H9 (cell line): ENCODE measurements at regions not wholly inside any gene's neighbourhood (a gene's known extent, or its start where the extent isn't known, plus 50 kb on each side); places are given as distances from the start of the nearest gene placed in this dataset.
A peak's percentile ranks its signal among the peaks of the same experiment; 100 is the strongest.

Experiments
- DNase-seq: peaks from one replicate; pipeline ENCODE4 v3.0.0-alpha.2; 2017
- H2AFZ ChIP-seq: one replicate; pipeline ENCODE4 v1.6.1; 2013; ENCODE audit warnings: mild to moderate bottlenecking, low read length, control low read depth, moderate library complexity
- H2AK5ac ChIP-seq: 2 replicates; pipeline ENCODE4 v1.6.1; 2013; ENCODE audit warnings: low read length, control low read depth, mixed read lengths; ENCODE audit not compliant: insufficient read length
- H2BK120ac ChIP-seq: one replicate; pipeline ENCODE4 v1.6.1; 2013; ENCODE audit warnings: low read depth, mild to moderate bottlenecking, low read length, control low read depth, inconsistent platforms; ENCODE audit not compliant: poor library complexity, severe bottlenecking
- H2BK12ac ChIP-seq: 2 replicates; pipeline ENCODE4 v1.6.1; 2013; ENCODE audit warnings: low read length, control low read depth, mixed read lengths, low read depth; ENCODE audit not compliant: insufficient read length
- H2BK15ac ChIP-seq: 2 replicates; pipeline ENCODE4 v1.6.1; 2013; ENCODE audit warnings: low read depth, low read length, control low read depth
- H2BK20ac ChIP-seq: one replicate; pipeline ENCODE4 v1.6.1; 2013; ENCODE audit warnings: low read depth, mild to moderate bottlenecking, low read length, control low read depth, inconsistent platforms; ENCODE audit not compliant: poor library complexity, severe bottlenecking
- H2BK5ac ChIP-seq: 2 replicates; pipeline ENCODE4 v1.6.1; 2013; ENCODE audit warnings: low read length, control low read depth, mixed read lengths; ENCODE audit not compliant: insufficient read length
- H3K14ac ChIP-seq: 2 replicates; pipeline ENCODE4 v1.6.1; 2013; ENCODE audit warnings: low read length, control low read depth; ENCODE audit not compliant: insufficient read depth
- H3K18ac ChIP-seq: 2 replicates; pipeline ENCODE4 v1.6.1; 2013; ENCODE audit warnings: low read depth, mild to moderate bottlenecking, mixed read lengths, low read length, control low read depth; ENCODE audit not compliant: insufficient read length
- H3K23ac ChIP-seq: 2 replicates; pipeline ENCODE4 v1.6.1; 2013; ENCODE audit warnings: low read length, control low read depth, mixed read lengths, low read depth; ENCODE audit not compliant: insufficient read length
- H3K23me2 ChIP-seq: 2 replicates; pipeline ENCODE4 v1.6.1; 2013; ENCODE audit warnings: low read depth, mild to moderate bottlenecking, mixed read lengths, low read length, control low read depth; ENCODE audit not compliant: insufficient read length, poor library complexity, severe bottlenecking
- H3K27ac ChIP-seq: 2 replicates; pipeline ENCODE4 v1.5.1; 2013; ENCODE audit warnings: low read length, control low read depth, mixed read lengths, low read depth; ENCODE audit not compliant: insufficient read length
- H3K27me3 ChIP-seq: 2 replicates; pipeline ENCODE4 v1.6.1; 2013; ENCODE audit warnings: low read length, control low read depth, inconsistent platforms; ENCODE audit not compliant: insufficient read depth
- H3K4ac ChIP-seq: 2 replicates; pipeline ENCODE4 v1.6.1; 2013; ENCODE audit warnings: low read depth, mild to moderate bottlenecking, control low read depth, inconsistent platforms, low read length, moderate library complexity
- H3K4me1 ChIP-seq: 2 replicates; pipeline ENCODE4 v1.6.1; 2013; ENCODE audit warnings: low read length, control low read depth, inconsistent platforms; ENCODE audit not compliant: insufficient read depth
- H3K4me2 ChIP-seq: 2 replicates; pipeline ENCODE4 v1.6.1; 2013; ENCODE audit warnings: low read length, control low read depth, mixed read lengths; ENCODE audit not compliant: insufficient read length, insufficient read depth
- H3K56ac ChIP-seq: 2 replicates; pipeline ENCODE4 v1.6.1; 2013; ENCODE audit warnings: low read depth, mild to moderate bottlenecking, mixed read lengths, low read length, control low read depth; ENCODE audit not compliant: insufficient read length
- H3K79me1 ChIP-seq: 2 replicates; pipeline ENCODE4 v1.6.1; 2013; ENCODE audit warnings: low read depth, mild to moderate bottlenecking, moderate library complexity, low read length, control low read depth, inconsistent platforms; ENCODE audit not compliant: insufficient read depth, poor library complexity, severe bottlenecking
- H3K79me2 ChIP-seq: 2 replicates; pipeline ENCODE4 v1.6.1; 2013; ENCODE audit warnings: low read length, control low read depth, inconsistent platforms; ENCODE audit not compliant: insufficient read depth
- H3K9ac ChIP-seq: 2 replicates; pipeline ENCODE4 v1.6.1; 2013; ENCODE audit warnings: low read length, control low read depth, mixed read lengths; ENCODE audit not compliant: insufficient read length; ENCODE audit errors: extremely low read depth
- H3K9me3 ChIP-seq: one replicate; pipeline ENCODE4 v1.6.1; 2013; ENCODE audit warnings: low read depth, low read length, inconsistent platforms; ENCODE audit not compliant: control insufficient read depth
- H3T11ph ChIP-seq: one replicate; pipeline ENCODE4 v1.6.1; 2013; ENCODE audit warnings: mild to moderate bottlenecking, low read length, control low read depth, inconsistent platforms
- H4K20me1 ChIP-seq: one replicate; pipeline ENCODE4 v1.6.1; 2013; ENCODE audit not compliant: control insufficient read depth, insufficient read length, insufficient read depth
- H4K5ac ChIP-seq: 2 replicates; pipeline ENCODE4 v1.6.1; 2013; ENCODE audit warnings: low read depth, mild to moderate bottlenecking, mixed read lengths, low read length, control low read depth; ENCODE audit not compliant: insufficient read length
- H4K8ac ChIP-seq: replicated peaks from 2 replicates; pipeline ENCODE4 v1.6.1; 2013; ENCODE audit warnings: low read length, control low read depth, mixed read lengths, low read depth; ENCODE audit not compliant: insufficient read length
- H4K91ac ChIP-seq: 2 replicates; pipeline ENCODE4 v1.6.1; 2013; ENCODE audit warnings: low read depth, mild to moderate bottlenecking, moderate library complexity, mixed read lengths, low read length, control low read depth; ENCODE audit not compliant: insufficient read length
- H3K27ac Mint-ChIP-seq, 3 experiments: 2 replicates in 2 of 3; 3 replicates in 1 of 3; pipeline ENCODE4 v1.8.0; 2020 to 2021; ENCODE audit warnings: mixed read lengths in 3 of 3, mild to moderate bottlenecking in 1 of 3, moderate library complexity in 1 of 3
- H3K27me3 Mint-ChIP-seq: 2 replicates; pipeline ENCODE4 v1.8.0; 2021; ENCODE audit warnings: low read depth, mild to moderate bottlenecking, moderate library complexity, mixed read lengths
- H3K36me3 Mint-ChIP-seq, 3 experiments: 2 replicates in 2 of 3; 3 replicates in 1 of 3; pipeline ENCODE4 v1.8.0; 2020 to 2021; ENCODE audit warnings: low read depth in 3 of 3, mixed read lengths in 3 of 3; ENCODE audit not compliant: insufficient read depth in 1 of 3
- H3K4me1 Mint-ChIP-seq, 2 experiments: 2 replicates each; pipeline ENCODE4 v1.8.0; 2020; ENCODE audit warnings: mixed read lengths in 2 of 2
- H3K4me3 Mint-ChIP-seq, 2 experiments: 2 replicates in 1 of 2; 3 replicates in 1 of 2; pipeline ENCODE4 v1.8.0; 2020 to 2021; ENCODE audit warnings: mild to moderate bottlenecking in 2 of 2, mixed read lengths in 2 of 2, moderate library complexity in 1 of 2
- H3K9me3 Mint-ChIP-seq, 2 experiments: 2 replicates in 1 of 2; 3 replicates in 1 of 2; pipeline ENCODE4 v1.8.0; 2020; ENCODE audit warnings: mild to moderate bottlenecking in 2 of 2, mixed read lengths in 2 of 2, moderate library complexity in 1 of 2
- WGBS: extraction: QIAGEN DNeasy Blood & Tissue Kit; methylation state at CpG from one replicate; pipeline ENCODE4 v1.1.7; 2013; ENCODE audit warnings: missing lambda C conversion rate, low lambda C conversion rate, mixed read lengths; ENCODE audit not compliant: insufficient read length; ENCODE audit errors: extremely low coverage; 5-methylcytosine and 5-hydroxymethylcytosine counted together
- TF ChIP-seq, protein P1 (sequence below): fragments of 200-600 bp; sonication (generic); conservative IDR thresholded peaks from 3 replicates; pipeline ENCODE4 v1.8.0; 2021; ENCODE audit warnings: antibody characterized with exemption, mild to moderate bottlenecking

DNA sequence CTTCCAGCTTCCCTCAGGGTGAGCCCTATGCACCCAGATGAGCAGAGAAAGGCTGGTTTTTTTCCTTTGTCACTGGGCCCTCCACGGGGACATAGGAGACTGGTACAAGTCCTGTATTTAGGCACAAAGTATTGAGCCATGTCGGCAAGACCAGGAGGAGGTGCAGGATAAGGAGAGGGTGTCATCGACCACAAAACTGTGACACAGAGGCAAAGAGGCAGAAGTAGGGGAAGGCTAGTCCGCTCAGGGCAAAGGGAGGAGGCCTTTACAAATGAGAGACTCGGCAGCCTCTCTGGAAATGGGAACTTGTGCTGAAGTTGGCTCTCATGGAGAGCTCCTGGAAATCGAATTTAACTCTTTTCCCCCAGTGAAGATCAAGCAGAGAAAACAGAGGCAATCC lies 70.7 kb upstream of the CAMK1G start:
- no peak for DNase-seq
- TF ChIP-seq, protein P1, sequence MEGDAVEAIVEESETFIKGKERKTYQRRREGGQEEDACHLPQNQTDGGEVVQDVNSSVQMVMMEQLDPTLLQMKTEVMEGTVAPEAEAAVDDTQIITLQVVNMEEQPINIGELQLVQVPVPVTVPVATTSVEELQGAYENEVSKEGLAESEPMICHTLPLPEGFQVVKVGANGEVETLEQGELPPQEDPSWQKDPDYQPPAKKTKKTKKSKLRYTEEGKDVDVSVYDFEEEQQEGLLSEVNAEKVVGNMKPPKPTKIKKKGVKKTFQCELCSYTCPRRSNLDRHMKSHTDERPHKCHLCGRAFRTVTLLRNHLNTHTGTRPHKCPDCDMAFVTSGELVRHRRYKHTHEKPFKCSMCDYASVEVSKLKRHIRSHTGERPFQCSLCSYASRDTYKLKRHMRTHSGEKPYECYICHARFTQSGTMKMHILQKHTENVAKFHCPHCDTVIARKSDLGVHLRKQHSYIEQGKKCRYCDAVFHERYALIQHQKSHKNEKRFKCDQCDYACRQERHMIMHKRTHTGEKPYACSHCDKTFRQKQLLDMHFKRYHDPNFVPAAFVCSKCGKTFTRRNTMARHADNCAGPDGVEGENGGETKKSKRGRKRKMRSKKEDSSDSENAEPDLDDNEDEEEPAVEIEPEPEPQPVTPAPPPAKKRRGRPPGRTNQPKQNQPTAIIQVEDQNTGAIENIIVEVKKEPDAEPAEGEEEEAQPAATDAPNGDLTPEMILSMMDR = no peak
- H3K36me3 Mint-ChIP-seq = no peaks in the 10 kb centered on the region

More for the DNA sequence above, 70.7 kb upstream of the CAMK1G start:
- Histone ChIP-seq H3K27me3 (no peaks in the 10 kb centered on the region), H3K27ac (no peak overlapping the region), H4K5ac (no peak overlapping the region), H3K56ac (no peak overlapping the region), H3T11ph (no peak overlapping the region), H3K18ac (no peak overlapping the region), H2BK12ac (no peak overlapping the region), H2BK5ac (no peak overlapping the region), H3K4me1 (no peaks in the 10 kb centered on the region), H3K9ac (no peak overlapping the region), H3K79me2 (no peaks in the 10 kb centered on the region; the same call in 1 of the 2 replicates), H2BK120ac (no peak overlapping the region), H3K23me2 (no peaks in the 10 kb centered on the region), H3K4ac (no peak overlapping the region), H3K4me2 (no peak overlapping the region), H4K91ac (no peak overlapping the region), H3K9me3 (no peaks in the 10 kb centered on the region), H4K8ac (no peak overlapping the region), H2BK20ac (no peak overlapping the region), H3K79me1 (no peaks in the 10 kb centered on the region), H2BK15ac (no peak overlapping the region), H4K20me1 (no peaks in the 10 kb centered on the region), H2AFZ (no peak overlapping the region), H3K23ac (no peak overlapping the region), H3K14ac (no peak overlapping the region), H2AK5ac (no peak overlapping the region)
- peaks cover 2% of the 10 kb centered on the region; the same call in 1 of the 2 replicates for H3K27me3 Mint-ChIP-seq
- no CpG with 5 or more reads among the region's 6 CpGs for WGBS
- peak overlapping the region in 1 of 3 experiments; percentile 27; a peak in 1 of 7 replicates for H3K27ac Mint-ChIP-seq
- H3K4me3 Mint-ChIP-seq = no peak overlapping the region
- H3K9me3 Mint-ChIP-seq = no peaks in the 10 kb centered on the region
- peaks cover 5 to 14% of the 10 kb centered on the region in 2 experiments for H3K4me1 Mint-ChIP-seq
